Caco-2 (cell line): ENCODE measurements at regions not wholly inside any gene's neighbourhood (a gene's known extent, or its start where the extent isn't known, plus 50 kb on each side); places are given as distances from the start of the nearest gene placed in this dataset.

Source experiments
- BruUV-seq: library from RNA; stranded (reverse); fragments of 400-500 nt; replicated peaks from 2 replicates; lab custom pipeline; 2021; lab: Mats Ljungman, UMichigan
- CTCF ChIA-PET: fragments of 300-600 bp; sonication (Branson Sonifier 250); formaldehyde crosslinking; loops from one replicate; lab custom pipeline; 2022; ENCODE audit warnings: antibody characterized with exemption; lab: Charles Lee
- POLR2A ChIA-PET: fragments of 300-600 bp; sonication (Branson Sonifier 250); formaldehyde crosslinking; loops from one replicate; lab custom pipeline; 2022; ENCODE audit warnings: antibody characterized with exemption; lab: Charles Lee
- DNase-seq, 2 experiments: peaks; one replicate each; pipeline versions ENCODE4 v3.0.0 to v3.0.0-alpha.2; 2020 to 2022
- H3K27me3 ChIP-seq: replicated peaks from 2 replicates; pipeline ENCODE4 v1.6.0; 2011; ENCODE audit warnings: low read length; ENCODE audit not compliant: control insufficient read depth, insufficient read depth
- H3K36me3 ChIP-seq: 2 replicates; pipeline ENCODE4 v1.5.1; 2011; ENCODE audit warnings: low read length; ENCODE audit not compliant: control insufficient read depth, insufficient read depth
- H3K4me1 ChIP-seq: fragments of 250-450 bp; sonication (Bioruptor Pico); 2 replicates; pipeline ENCODE4 v1.5.1; 2020; ENCODE audit warnings: mild to moderate bottlenecking
- H3K4me3 ChIP-seq: 2 replicates; pipeline ENCODE4 v1.5.1; 2011; ENCODE audit warnings: low read depth, mild to moderate bottlenecking, control low read depth, low read length
- H3K9me3 ChIP-seq: fragments of 250-450 bp; sonication (Bioruptor Pico); 2 replicates; pipeline ENCODE4 v1.5.1; 2020; ENCODE audit warnings: mild to moderate bottlenecking, moderate library complexity
- H3K27ac Mint-ChIP-seq: one replicate; pipeline ENCODE4 v1.8.0; 2022; ENCODE audit warnings: mixed read lengths; ENCODE audit not compliant: unreplicated experiment
- H3K27me3 Mint-ChIP-seq: one replicate; pipeline ENCODE4 v1.8.0; 2022; ENCODE audit warnings: mixed read lengths; ENCODE audit not compliant: insufficient read depth, unreplicated experiment
- H3K36me3 Mint-ChIP-seq: one replicate; pipeline ENCODE4 v1.8.0; 2022; ENCODE audit warnings: mild to moderate bottlenecking, mixed read lengths; ENCODE audit not compliant: insufficient read depth, unreplicated experiment
- H3K4me1 Mint-ChIP-seq: one replicate; pipeline ENCODE4 v1.8.0; 2022; ENCODE audit warnings: low read depth, mixed read lengths; ENCODE audit not compliant: unreplicated experiment
- H3K4me3 Mint-ChIP-seq: one replicate; pipeline ENCODE4 v1.8.0; 2022; ENCODE audit warnings: mild to moderate bottlenecking, moderate library complexity, mixed read lengths; ENCODE audit not compliant: unreplicated experiment
- H3K9me3 Mint-ChIP-seq: one replicate; pipeline ENCODE4 v1.8.0; 2022; ENCODE audit warnings: mixed read lengths; ENCODE audit not compliant: unreplicated experiment
- intact Hi-C: fragments of 100-400 bp; cut with micrococcal nuclease; formaldehyde crosslinking; loops from one replicate; pipeline ENCODE4 v1.10.0; 2022; ENCODE audit not compliant: unreplicated experiment
- TF ChIP-seq, protein P1 (sequence below), 2 experiments: fragments of 200-600 bp in 1 of 2; IDR thresholded peaks; 1 replicate in 1 of 2; 2 replicates in 1 of 2; pipeline versions ENCODE4 v1.5.1 to v1.8.0; 2011 to 2022; ENCODE audit warnings: antibody characterized with exemption in 1 of 2, control low read depth in 1 of 2, inconsistent platforms in 1 of 2, low read depth in 1 of 2, low read length in 1 of 2, mild to moderate bottlenecking in 1 of 2, moderate library complexity in 1 of 2; ENCODE audit not compliant: insufficient read depth in 1 of 2, severe bottlenecking in 1 of 2, unreplicated experiment in 1 of 2

DNA sequence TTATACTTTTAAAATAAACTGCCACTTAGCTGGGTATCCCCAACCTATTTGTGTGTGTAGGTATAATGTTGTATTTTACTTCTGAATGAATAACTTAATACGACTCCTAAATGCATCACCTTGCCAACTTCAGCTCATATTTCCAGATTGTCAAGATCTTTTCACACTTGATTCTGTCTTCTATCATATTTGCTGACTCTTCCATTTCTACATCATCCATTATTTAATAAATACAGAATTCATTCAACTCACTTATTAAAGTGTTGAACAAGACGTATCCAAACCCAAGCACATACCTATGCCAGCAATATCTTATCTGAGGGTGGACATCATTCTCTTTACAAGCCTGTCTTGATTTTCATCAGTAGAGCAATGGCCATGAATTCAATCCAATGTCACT lies 91.2 kb upstream of the FAM47C start:
- ChIA-PET CTCF (no interaction called here), POLR2A (no interaction called here)
- Histone ChIP-seq H3K27me3 (no peaks in the 10 kb centered on the region), H3K4me3 (no peak overlapping the region), H3K9me3 (no peaks in the 10 kb centered on the region), H3K36me3 (no peaks in the 10 kb centered on the region), H3K4me1 (no peaks in the 10 kb centered on the region)
- Mint-ChIP-seq H3K4me3 (no peak overlapping the region), H3K27ac (no peak overlapping the region), H3K4me1 (no peaks in the 10 kb centered on the region), H3K9me3 (no peaks in the 10 kb centered on the region), H3K27me3 (no peaks in the 10 kb centered on the region), H3K36me3 (no peaks in the 10 kb centered on the region)
- intact Hi-C loops = no loop called here
- no TSS peak for BruUV-seq
- TF ChIP-seq, protein P1, sequence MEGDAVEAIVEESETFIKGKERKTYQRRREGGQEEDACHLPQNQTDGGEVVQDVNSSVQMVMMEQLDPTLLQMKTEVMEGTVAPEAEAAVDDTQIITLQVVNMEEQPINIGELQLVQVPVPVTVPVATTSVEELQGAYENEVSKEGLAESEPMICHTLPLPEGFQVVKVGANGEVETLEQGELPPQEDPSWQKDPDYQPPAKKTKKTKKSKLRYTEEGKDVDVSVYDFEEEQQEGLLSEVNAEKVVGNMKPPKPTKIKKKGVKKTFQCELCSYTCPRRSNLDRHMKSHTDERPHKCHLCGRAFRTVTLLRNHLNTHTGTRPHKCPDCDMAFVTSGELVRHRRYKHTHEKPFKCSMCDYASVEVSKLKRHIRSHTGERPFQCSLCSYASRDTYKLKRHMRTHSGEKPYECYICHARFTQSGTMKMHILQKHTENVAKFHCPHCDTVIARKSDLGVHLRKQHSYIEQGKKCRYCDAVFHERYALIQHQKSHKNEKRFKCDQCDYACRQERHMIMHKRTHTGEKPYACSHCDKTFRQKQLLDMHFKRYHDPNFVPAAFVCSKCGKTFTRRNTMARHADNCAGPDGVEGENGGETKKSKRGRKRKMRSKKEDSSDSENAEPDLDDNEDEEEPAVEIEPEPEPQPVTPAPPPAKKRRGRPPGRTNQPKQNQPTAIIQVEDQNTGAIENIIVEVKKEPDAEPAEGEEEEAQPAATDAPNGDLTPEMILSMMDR (IDR thresholded peaks at IDR 0.05; ENCODE audit: insufficient read depth in 1 of 2, low read depth in 1 of 2, low read length in 1 of 2, severe bottlenecking in 1 of 2, unreplicated experiment in 1 of 2) = no peak
- no peak for DNase-seq

DNA sequence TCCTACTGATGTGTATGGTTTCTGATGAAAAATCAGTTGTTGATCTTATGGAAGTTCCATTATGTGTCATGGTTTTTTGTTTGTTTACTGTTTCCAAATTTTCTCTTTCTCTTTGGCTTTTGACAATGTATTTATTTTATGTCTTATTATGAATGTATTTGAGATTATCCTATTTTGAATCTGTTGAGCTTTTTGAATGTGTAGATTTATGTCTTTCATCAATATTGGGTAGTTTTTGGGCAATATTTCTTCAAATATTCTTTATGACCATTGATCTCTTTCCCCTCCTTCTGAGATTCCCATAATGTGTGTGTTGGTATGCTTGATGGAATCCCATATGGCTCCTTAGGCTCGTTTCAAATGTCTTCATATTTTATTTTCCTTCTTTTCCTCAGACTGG lies 80.5 kb upstream of the FAM47C start:
- TF ChIP-seq, protein P1 (IDR thresholded peaks at IDR 0.05; ENCODE audit: insufficient read depth in 1 of 2, low read depth in 1 of 2, low read length in 1 of 2, severe bottlenecking in 1 of 2, unreplicated experiment in 1 of 2) = no peak
- H3K36me3 Mint-ChIP-seq = no peaks in the 10 kb centered on the region
- intact Hi-C loops = no loop called here
- Histone ChIP-seq H3K36me3 (no peaks in the 10 kb centered on the region), H3K27me3 (no peaks in the 10 kb centered on the region), H3K9me3 (no peaks in the 10 kb centered on the region), H3K4me3 (no peak overlapping the region), H3K4me1 (no peaks in the 10 kb centered on the region)
- BruUV-seq = no TSS peak
- CTCF ChIA-PET = no interaction called here
- no peaks in the 10 kb centered on the region for H3K9me3 Mint-ChIP-seq
- no peaks in the 10 kb centered on the region for H3K4me1 Mint-ChIP-seq
- H3K27me3 Mint-ChIP-seq = no peaks in the 10 kb centered on the region
- DNase-seq = no peak
- POLR2A ChIA-PET = no interaction called here
- no peak overlapping the region for H3K27ac Mint-ChIP-seq
- no peak overlapping the region for H3K4me3 Mint-ChIP-seq

DNA sequence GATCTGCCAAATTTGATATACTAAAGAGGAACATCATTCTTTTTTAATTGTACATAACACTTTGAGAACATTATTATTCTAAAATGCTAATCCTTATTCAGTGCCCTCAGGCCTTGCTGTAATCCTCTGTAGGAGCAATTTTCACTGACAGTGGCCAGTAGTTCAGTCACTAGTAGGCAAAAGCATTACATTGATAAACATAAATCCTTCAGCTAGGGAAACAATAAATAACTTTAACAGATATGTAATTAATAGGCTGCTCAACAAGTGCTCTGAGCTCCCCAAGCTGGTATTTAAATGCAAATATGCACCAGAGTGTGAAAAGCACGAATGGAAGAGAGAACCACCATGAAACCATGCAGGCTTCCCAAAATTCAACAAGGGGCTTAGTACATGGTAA lies 77.7 kb upstream of the FAM47C start:
- Histone ChIP-seq H3K4me1 (no peaks in the 10 kb centered on the region), H3K36me3 (no peaks in the 10 kb centered on the region), H3K4me3 (no peak overlapping the region), H3K27me3 (no peaks in the 10 kb centered on the region), H3K9me3 (no peaks in the 10 kb centered on the region)
- no peak overlapping the region for H3K4me3 Mint-ChIP-seq
- no peaks in the 10 kb centered on the region for H3K9me3 Mint-ChIP-seq
- BruUV-seq = no TSS peak
- ChIA-PET CTCF (no interaction called here), POLR2A (no interaction called here)
- TF ChIP-seq, protein P1 (IDR thresholded peaks at IDR 0.05; ENCODE audit: insufficient read depth in 1 of 2, low read depth in 1 of 2, low read length in 1 of 2, severe bottlenecking in 1 of 2, unreplicated experiment in 1 of 2) = no peak
- no peaks in the 10 kb centered on the region for H3K36me3 Mint-ChIP-seq
- no peaks in the 10 kb centered on the region for H3K4me1 Mint-ChIP-seq
- DNase-seq = no peak
- no peaks in the 10 kb centered on the region for H3K27me3 Mint-ChIP-seq
- H3K27ac Mint-ChIP-seq = no peak overlapping the region
- intact Hi-C loops = no loop called here
